Endometrium (tissue), 2 donors: ENCODE measurements at regions not wholly inside any gene's neighbourhood (a gene's known extent, or its start where the extent isn't known, plus 50 kb on each side); places are given as distances from the start of the nearest gene placed in this dataset.
A peak's percentile ranks its signal among the peaks of the same experiment; 100 is the strongest.

Experiments
- FAIRE-seq: peaks from 2 replicates; lab custom pipeline; 2012; peaks lifted over from hg19 to GRCh38; lab: Jason Lieb, UNC
- donor health status: control.
- donor health status: control.

- no peak for FAIRE-seq
Measured at GRCh38 chr19:31664096-31664495, 314.9 kb upstream of the TSHZ3 start.

GRCh38 chr19:31664997-31665396 is 315.8 kb upstream of the TSHZ3 start:
- no peak for FAIRE-seq

DNA sequence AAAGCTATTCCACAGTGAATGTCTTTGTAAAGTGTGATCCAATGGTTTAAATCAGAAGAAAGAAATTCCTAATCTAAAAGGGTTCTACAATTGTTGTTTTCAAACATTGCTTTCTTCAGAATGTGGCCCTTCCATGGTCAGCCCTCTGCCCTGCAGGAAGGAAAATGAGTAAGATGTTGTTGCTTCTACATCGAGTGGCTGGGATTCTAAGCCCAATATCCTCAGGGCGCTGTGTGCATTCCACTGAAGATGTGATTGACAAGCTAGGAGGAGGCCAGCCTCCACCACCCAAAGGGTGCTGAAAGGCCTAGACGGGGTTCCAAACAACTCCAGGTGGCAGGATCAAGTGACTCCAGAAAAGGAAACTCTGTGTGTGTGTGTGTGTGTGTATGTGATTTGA is 316.9 kb upstream of the TSHZ3 start:
- FAIRE-seq, result no peak

DNA sequence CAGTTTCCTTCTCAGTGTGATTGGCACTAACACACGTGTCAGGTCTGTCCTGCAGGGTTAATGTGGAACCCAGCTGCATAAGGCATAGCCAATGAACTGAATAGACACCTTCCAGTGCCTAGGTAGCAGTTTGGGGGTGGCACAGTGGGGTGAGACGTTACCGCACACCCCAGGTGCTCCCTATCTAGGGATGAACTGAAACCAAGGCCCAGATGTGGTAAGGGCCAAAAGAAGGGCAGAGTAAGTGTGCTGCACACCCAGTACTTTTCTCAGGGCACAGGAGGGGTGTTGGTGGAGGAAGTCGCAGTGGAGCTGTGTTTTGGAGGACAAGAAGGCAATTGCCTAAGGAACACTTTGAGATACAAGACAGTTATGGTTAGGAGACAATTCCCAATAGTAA is 317.9 kb upstream of the TSHZ3 start:
- no peak for FAIRE-seq

- FAIRE-seq, result no peak
Measured at GRCh38 chr19:31668921-31669320, 319.7 kb upstream of the TSHZ3 start.

DNA sequence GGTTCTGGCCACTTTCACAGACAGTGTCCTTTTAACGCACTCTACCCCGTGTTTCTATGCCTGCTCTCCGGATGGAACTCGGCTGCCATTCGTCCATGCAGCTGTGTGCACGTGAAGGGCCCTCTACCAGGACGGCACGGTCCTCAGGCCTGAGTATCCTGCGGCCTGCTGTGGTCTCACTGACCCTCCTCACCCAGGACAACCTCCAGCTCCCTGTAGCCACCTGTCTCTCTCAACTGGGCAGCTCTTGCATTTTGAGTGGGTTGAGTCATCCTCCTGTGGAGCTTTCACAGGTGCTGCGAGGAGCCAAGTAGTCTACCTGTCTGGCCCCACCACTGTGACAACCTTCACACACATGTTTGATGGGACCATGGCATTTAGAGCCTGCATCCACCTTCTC is 321.7 kb upstream of the TSHZ3 start:
- FAIRE-seq, result no peak

DNA sequence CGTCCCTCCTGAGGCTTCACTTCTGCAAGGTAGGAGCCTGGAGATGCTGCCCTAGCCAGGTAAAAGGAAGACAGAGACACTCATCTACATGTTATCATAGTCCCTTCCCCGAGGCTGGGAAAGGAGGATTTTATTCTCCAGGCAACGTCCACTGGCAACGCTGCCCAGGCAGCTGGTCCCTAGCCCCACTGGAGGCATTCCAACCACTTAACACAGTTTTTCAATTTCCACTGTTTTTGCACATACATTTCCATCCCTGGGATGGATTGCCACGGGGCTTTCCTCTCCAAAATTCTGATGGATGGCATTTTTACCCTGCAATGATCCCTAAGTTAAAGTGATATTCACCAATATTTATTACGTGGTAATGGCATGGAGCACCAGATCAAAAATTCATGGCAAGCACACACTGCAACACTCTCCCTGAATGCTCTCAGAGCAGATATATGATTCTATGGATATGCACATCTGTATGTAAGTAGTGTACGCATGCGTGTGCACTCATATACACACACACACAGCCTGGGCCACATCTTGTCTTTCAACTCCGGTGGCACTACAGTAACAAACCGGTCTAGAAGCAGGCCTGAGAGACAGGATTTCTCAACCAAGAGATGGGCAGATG is 322.3 kb upstream of the TSHZ3 start:
- FAIRE-seq, result no peak

DNA sequence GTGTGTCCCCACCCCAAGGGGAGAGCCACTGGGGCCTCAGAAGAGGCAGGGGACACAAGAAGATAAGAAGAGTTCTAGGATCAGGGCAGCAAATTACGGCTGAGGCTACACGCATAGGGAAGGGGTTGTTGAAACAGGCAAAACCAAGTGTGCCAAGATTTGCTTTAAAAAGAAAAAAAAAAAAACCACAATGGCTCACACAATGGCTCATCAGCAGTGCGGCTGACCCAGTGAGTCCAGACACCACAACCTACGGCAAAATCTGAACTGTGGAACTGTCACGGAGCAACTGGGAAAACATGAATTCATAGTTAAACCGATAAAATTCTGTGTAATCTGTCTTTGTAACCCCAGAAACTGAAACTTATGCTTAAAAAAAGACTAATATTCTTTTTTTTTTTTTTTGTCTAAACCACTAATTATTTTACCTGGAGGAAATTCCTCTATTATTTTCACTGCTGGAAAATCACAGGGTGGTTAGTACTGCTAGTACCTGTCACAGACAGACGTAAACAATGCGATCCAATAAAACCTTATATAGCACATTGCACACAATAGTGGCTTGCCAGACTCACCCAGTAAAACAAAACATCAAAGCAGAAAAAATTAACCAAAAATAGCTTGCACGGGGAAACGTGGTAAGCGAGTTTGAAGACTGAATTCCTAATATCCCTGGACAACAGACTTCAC is 325.4 kb upstream of the TSHZ3 start:
- peak; percentile 37 for FAIRE-seq

DNA sequence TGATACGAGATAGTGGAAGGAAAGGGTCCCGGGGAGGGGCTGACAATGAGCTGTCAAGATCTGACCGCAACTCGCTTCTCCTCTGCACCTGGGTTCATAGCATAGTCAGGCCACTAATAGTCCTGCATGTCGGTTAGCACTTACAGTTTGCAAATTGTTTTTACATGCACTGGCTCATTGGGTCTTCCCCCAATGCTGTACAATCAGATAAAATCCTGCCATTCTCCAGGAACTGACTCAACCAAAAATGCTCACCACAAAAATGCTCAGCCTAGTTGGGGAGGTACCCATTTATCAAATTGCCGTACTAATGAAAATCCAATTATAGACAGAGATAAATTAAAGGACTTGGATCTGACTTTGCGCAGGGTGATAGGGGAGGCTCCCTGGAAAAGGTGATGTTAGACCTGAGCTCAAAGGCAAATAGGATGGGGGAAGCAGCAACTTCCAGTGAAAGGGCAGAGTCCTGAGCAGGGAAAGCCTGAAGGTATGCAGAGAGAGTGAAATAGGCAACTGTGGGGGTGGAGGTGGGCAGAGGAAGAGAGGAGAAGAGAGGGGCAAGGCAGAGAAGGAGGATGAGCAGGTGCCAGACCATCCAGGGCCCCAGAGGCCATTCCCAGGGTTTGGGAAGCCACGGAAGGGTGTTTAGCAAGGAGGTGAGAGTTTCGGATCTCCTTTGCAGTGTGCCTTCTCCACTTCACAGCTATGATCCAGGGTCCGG is 326.1 kb upstream of the TSHZ3 start:
- no peak for FAIRE-seq

GRCh38 chr19:31676271-31677004 is 327.2 kb upstream of the TSHZ3 start:
- no peak for FAIRE-seq

- FAIRE-seq, result no peak
Measured at GRCh38 chr19:31678421-31678820, 329.2 kb upstream of the TSHZ3 start.

DNA sequence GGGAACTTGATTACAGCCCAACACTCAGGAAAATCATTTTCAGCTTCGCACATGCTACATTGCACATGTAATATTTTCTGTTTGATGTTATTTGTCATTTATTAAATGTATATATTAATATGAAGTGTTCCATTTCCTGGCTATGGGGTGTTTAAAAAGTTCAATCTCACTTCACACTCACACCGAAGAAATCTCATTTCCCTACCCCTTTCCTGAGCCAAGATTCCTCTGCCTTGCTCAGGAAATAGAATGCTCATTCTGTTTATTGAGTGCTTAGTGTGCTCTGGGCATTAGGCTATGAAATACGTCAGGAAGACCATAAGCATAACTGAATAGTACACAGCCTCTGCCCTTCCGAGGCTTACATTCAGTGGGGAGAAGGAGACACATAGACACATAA is 331.9 kb upstream of the TSHZ3 start:
- FAIRE-seq, result no peak

DNA sequence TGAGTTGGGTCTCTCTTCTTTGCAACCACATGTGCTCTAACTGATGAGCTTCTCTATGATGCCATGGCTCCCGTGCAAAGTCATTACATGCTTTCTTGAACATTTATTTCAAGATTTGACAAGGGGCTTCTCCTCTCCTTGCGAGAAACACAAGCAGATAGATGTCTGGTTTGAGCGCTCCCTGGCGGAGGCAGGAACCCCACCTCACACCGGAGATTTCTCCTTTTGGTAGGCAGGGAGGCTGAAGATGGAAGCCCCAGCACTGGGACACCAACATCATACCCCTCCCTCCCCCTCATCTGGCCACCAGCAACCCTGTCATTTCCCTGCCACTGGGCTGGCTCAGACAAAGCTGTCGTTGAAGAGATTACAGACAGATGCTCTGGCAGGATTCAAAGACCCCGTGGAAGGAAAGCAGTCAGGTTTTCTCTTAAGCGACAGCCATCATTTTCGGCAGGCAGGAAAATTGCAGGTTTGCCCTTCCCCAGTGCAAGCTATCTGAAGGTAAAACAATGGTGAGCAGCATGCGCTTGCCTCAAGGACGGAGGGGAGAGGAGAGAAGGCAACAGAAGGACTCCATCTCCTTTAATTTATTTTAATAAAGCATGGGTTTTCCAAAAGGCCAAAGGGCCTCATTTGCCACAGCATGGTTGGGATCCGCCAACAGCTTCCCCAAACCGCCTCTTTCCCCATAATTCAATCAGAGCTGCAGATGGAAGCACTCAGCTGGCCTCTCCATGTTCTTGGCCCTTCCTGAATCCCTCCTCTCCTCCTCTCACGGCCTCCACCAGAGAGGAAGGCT is 344.1 kb upstream of the TSHZ3 start:
- no peak for FAIRE-seq

- no peak for FAIRE-seq
Measured at GRCh38 chr19:31693933-31694269, 344.7 kb upstream of the TSHZ3 start.

DNA sequence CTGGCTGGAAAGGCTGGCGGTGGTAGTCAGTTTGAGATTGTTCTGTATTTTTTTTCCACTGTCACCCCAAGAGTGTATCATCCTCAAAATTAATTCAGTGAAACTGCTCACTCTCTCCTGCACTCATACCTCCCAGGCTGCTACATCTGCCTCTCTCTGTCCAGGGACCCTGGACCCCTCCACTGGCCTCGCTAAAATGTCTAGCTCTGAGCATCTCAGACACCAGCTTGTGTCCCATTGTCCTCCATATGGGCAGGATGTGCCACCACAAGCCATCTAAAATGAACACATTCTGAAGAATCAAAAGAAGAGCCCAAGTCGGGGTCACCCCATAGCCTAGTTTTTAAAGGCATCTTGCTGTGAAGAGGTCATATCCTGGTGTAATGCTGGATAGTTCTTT is 345.5 kb upstream of the TSHZ3 start:
- no peak for FAIRE-seq

GRCh38 chr19:31699421-31699820 is 350.2 kb upstream of the TSHZ3 start:
- no peak for FAIRE-seq

- no peak for FAIRE-seq
Measured at GRCh38 chr19:31701146-31701545, 351.9 kb upstream of the TSHZ3 start.

GRCh38 chr19:31705656-31706055 is 356.4 kb upstream of the TSHZ3 start:
- FAIRE-seq, result no peak

DNA sequence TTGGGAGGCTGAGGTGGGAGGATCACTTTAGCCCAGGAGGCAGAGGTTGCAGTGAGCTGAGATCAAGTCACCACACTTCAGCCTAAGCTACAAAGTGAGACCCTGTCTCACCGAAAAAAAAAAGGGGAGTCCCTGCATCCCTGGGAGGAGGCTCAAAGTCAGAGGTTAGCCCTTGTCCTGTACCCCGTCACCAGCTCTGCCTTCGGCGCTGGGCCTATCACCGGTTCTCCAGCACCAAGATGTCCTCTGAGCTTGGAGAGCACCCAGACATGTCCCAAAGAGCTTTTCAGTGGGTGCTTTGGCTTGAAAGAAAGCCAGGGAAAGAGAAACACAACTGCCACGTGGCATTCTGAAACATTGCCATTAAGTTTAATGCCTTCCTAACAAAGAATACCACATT is 356.9 kb upstream of the TSHZ3 start:
- no peak for FAIRE-seq

DNA sequence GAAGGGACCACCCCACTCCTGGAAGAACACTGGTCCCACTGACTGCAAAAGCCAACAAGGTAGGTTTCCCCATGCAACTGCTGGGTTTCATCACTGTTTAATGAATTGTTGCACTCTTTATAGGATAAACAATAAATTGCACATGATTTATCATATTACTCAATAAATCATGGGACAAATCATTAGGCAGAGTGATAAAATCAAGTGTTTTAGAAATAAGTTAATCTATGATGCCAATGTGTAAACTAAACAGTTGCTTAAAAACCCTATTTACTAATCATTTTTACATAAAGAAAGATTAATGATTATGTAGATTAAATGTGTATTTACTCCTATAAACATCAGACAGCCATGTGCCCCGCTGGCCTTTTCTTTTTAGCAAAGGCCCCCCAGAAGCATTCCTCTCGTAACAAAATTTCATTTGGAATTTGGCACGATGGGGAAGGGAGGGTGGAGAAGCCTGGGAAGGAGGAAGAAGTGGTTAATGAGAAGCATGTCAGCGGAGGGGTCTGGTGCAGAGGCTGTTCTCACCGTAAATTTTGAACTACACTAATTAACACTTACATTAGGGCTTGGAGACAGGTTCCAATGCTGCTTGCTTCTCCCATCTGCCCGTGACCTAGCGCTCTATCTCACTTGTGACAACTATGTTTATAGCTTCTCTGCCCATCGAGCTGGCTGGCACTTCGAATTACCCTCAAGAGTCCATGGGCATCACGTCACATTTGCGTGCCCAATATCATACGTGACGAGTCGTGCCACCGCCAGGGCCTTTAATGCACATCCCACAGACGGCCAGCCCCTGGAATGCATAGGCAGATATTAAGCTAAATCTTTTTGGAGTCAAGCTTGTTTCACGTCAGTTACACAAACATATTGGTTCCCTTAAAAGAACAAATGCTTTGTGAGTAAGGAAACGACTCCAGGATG is 357.7 kb upstream of the TSHZ3 start:
- no peak for FAIRE-seq

GRCh38 chr19:31708520-31708919 is 359.3 kb upstream of the TSHZ3 start:
- no peak for FAIRE-seq
